SK-N-MC (cell line): ENCODE measurements at regions not wholly inside any gene's neighbourhood (a gene's known extent, or its start where the extent isn't known, plus 50 kb on each side); places are given as distances from the start of the nearest gene placed in this dataset.
"Not testable (repeated sequence)": the region's sequence is repeated elsewhere in the genome, so short reads cannot be mapped to it uniquely, and the experiment has no call there.

Experiments
- DNase-seq: peaks from one replicate; pipeline ENCODE4 v3.0.0-alpha.2; 2011; ENCODE audit warnings: low read depth, low spot score
- H3K27ac ChIP-seq: fragments of 200-600 bp; sonication (generic); 2 replicates; pipeline ENCODE4 v1.5.1; 2016; ENCODE audit warnings: mixed run types
- H3K36me3 ChIP-seq: fragments of 200-600 bp; sonication (generic); 2 replicates; pipeline ENCODE4 v1.6.1; 2017; ENCODE audit warnings: antibody characterized with exemption, low read length, mixed read lengths; ENCODE audit not compliant: insufficient read depth
- H3K4me3 ChIP-seq: fragments of 200-600 bp; sonication (generic); 2 replicates; pipeline ENCODE4 v1.5.1; 2016
- H3K9ac ChIP-seq: fragments of 200-600 bp; sonication (generic); 2 replicates; pipeline ENCODE4 v1.8.0; 2017; ENCODE audit warnings: mixed run types, mixed read lengths; ENCODE audit not compliant: insufficient read length
- H3K9me3 ChIP-seq: fragments of 200-600 bp; sonication (generic); 2 replicates; pipeline ENCODE4 v1.6.1; 2017; ENCODE audit warnings: low read depth, mild to moderate bottlenecking, antibody characterized with exemption, low read length, moderate library complexity, mixed read lengths
- EZH2 ChIP-seq: fragments of 200-600 bp; sonication (generic); IDR thresholded peaks from one replicate; pipeline ENCODE4 v1.6.1; 2017; ENCODE audit warnings: antibody characterized with exemption
- FOXP2 ChIP-seq: optimal IDR thresholded peaks from 2 replicates; pipeline ENCODE3; 2011; ENCODE audit warnings: mild to moderate bottlenecking, moderate library complexity; ENCODE audit not compliant: insufficient read depth; ENCODE audit errors: extremely low read length, control extremely low read depth
- POLR2AphosphoS5 ChIP-seq: IDR thresholded peaks from 2 replicates; pipeline ENCODE4 v1.6.1; 2012; ENCODE audit warnings: mild to moderate bottlenecking, low read depth, low read length, borderline replicate concordance

DNA sequence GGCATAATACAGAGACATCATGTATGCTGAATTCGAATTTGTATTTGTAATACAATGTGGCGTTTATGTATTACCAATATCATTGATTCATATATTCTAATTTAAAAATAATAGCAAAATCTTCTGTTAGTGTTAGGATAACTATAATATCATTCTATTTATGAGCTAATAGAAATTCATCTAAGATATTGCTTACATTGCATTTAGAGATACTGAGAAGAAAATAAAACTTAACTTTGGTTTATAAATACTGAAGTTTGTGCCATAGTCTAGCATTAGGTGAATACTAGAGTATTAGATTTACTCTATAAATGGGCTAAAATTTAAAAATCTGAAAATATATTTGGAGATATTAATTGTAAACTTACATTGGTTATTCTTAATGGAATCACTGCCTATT lies 1590.6 kb downstream of the PCDH18 start:
- H3K36me3 ChIP-seq = no peaks in the 10 kb centered on the region
- no peak overlapping the region for H3K4me3 ChIP-seq
- H3K9me3 ChIP-seq = no peaks in the 10 kb centered on the region
- DNase-seq = no peak
- no peak overlapping the region for H3K9ac ChIP-seq
- no peak overlapping the region for H3K27ac ChIP-seq
- TF ChIP-seq EZH2 (no peak), POLR2AphosphoS5 (no peak), FOXP2 (no peak)

DNA sequence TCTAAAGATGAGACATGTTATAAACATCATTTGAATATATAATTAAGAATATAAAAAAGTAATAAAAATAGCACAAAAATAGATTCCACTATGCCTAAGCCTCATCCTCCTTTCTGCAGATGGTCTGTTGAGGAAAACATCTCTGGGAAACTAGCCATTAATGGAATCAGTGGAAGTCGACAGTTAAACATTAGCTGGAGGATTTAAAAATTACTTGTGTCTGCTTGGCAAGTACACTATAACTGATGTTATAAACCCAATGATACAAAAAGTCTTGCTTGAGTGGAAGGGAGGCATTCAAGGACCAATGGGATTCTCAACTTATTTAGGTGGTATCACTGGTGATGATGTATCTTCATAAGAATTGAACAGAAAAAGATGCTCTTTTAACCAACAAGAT lies 1598.3 kb downstream of the PCDH18 start:
- H3K27ac ChIP-seq = no peak overlapping the region
- no peak overlapping the region for H3K4me3 ChIP-seq
- no peak for TF ChIP-seq POLR2AphosphoS5
- H3K36me3 ChIP-seq = no peaks in the 10 kb centered on the region
- no peak for DNase-seq
- H3K9ac ChIP-seq = no peak overlapping the region
- H3K9me3 ChIP-seq = no peaks in the 10 kb centered on the region

- Histone ChIP-seq H3K27ac (no peak overlapping the region), H3K36me3 (no peaks in the 10 kb centered on the region), H3K9ac (no peak overlapping the region), H3K9me3 (no peaks in the 10 kb centered on the region), H3K4me3 (no peak overlapping the region)
- no peak for TF ChIP-seq POLR2AphosphoS5
- TF ChIP-seq FOXP2 = no peak
- TF ChIP-seq EZH2 = no peak
- no peak for DNase-seq
Measured at GRCh38 chr4:135927651-135928050, 1604.6 kb downstream of the PCDH18 start.

GRCh38 chr4:135921081-135921480 lies 1611.2 kb downstream of the PCDH18 start:
- no peaks in the 10 kb centered on the region for H3K36me3 ChIP-seq
- H3K27ac ChIP-seq = no peak overlapping the region
- H3K9me3 ChIP-seq = no peaks in the 10 kb centered on the region
- no peak overlapping the region for H3K9ac ChIP-seq
- DNase-seq = no peak
- H3K4me3 ChIP-seq = no peak overlapping the region
- TF ChIP-seq POLR2AphosphoS5 (no peak), FOXP2 (no peak), EZH2 (no peak)

- Histone ChIP-seq H3K9ac (no peak overlapping the region), H3K27ac (no peak overlapping the region), H3K9me3 (no peaks in the 10 kb centered on the region), H3K4me3 (no peak overlapping the region), H3K36me3 (no peaks in the 10 kb centered on the region)
- DNase-seq = no peak
- TF ChIP-seq FOXP2 = no peak
Measured at GRCh38 chr4:135917011-135917410, 1615.3 kb downstream of the PCDH18 start.

DNA sequence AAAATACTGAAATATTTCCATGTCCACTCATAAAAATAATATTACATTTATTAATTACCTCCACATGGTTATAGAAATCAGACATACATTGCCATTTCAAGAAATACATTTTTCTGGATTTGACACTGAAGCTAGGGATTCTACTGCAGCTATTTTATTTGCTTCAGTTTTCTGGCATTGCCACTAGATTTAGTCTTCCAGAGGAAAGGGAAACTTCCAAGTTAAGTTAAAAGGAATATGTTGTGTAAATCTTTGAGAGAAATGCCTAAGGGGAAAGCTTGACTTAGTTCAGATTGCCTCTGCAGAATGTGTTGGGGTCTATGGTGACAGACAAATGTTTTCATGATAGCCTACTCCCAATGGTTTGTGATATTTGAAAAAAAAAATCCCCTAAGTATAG lies 1631.3 kb downstream of the PCDH18 start:
- no peaks in the 10 kb centered on the region for H3K36me3 ChIP-seq
- H3K27ac ChIP-seq = no peak overlapping the region
- H3K9ac ChIP-seq = no peak overlapping the region
- H3K4me3 ChIP-seq = no peak overlapping the region
- no peaks in the 10 kb centered on the region for H3K9me3 ChIP-seq
- no peak for DNase-seq
- TF ChIP-seq FOXP2 (no peak), POLR2AphosphoS5 (no peak), EZH2 (no peak)

DNA sequence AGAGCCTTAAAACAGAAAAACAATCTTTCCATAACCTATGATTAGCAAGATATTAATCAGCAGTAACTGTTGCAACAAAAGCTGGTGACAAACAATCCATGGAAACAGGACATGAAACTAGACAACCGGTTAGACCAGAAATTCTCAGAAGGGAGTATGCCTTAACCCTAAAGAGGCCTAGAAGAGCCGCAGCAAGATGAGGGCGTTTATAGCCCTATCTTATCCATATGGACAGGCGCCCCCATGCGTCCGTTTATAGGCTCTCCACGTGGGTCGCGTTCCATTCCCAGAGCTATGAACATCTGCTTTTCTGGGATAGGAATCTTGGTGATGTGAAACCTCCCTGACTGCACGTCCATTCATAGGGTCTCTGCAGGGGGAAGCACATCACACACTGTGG lies 1662.7 kb upstream of the PABPC4L start:
- not testable (repeated sequence) for H3K9ac ChIP-seq, H3K4me3 ChIP-seq, DNase-seq

GRCh38 chr4:135840781-135841180 lies 1639.2 kb upstream of the PABPC4L start:
- no peak overlapping the region for H3K27ac ChIP-seq
- no peak for TF ChIP-seq POLR2AphosphoS5
- no peak for TF ChIP-seq FOXP2
- no peak for TF ChIP-seq EZH2
- H3K36me3 ChIP-seq = no peaks in the 10 kb centered on the region
- DNase-seq = no peak
- H3K9me3 ChIP-seq = no peaks in the 10 kb centered on the region
- no peak overlapping the region for H3K9ac ChIP-seq
- H3K4me3 ChIP-seq = no peak overlapping the region

More for the DNA sequence above, 1662.7 kb upstream of the PABPC4L start:
- not testable (repeated sequence) for H3K36me3 ChIP-seq, H3K9me3 ChIP-seq, H3K27ac ChIP-seq

- Histone ChIP-seq H3K9me3 (no peaks in the 10 kb centered on the region), H3K36me3 (no peaks in the 10 kb centered on the region), H3K9ac (no peak overlapping the region), H3K4me3 (no peak overlapping the region), H3K27ac (no peak overlapping the region)
- no peak for TF ChIP-seq POLR2AphosphoS5
- no peak for TF ChIP-seq FOXP2
- no peak for TF ChIP-seq EZH2
- DNase-seq = no peak
Measured at GRCh38 chr4:135839712-135840111, 1638.1 kb upstream of the PABPC4L start.

GRCh38 chr4:135838889-135839288 lies 1637.3 kb upstream of the PABPC4L start:
- no peak overlapping the region for H3K27ac ChIP-seq
- TF ChIP-seq FOXP2 = no peak
- TF ChIP-seq POLR2AphosphoS5 = no peak
- no peak for TF ChIP-seq EZH2
- H3K9me3 ChIP-seq = no peaks in the 10 kb centered on the region
- no peak overlapping the region for H3K4me3 ChIP-seq
- H3K36me3 ChIP-seq = no peaks in the 10 kb centered on the region
- no peak overlapping the region for H3K9ac ChIP-seq
- DNase-seq = no peak
